PC-3 (cell line): ENCODE measurements at regions not wholly inside any gene's neighbourhood (a gene's known extent, or its start where the extent isn't known, plus 50 kb on each side); places are given as distances from the start of the nearest gene placed in this dataset.

ENCODE experiments used
- CTCF ChIP-seq: fragments of 300-600 bp; sonication (generic); conservative IDR thresholded peaks from 2 replicates; pipeline ENCODE4 v1.5.1; 2017; ENCODE audit warnings: antibody characterized with exemption, low read depth, mild to moderate bottlenecking, low read length
- EZH2 ChIP-seq: fragments of 300-600 bp; sonication (generic); IDR thresholded peaks from one replicate; pipeline ENCODE4 v1.6.1; 2017; ENCODE audit warnings: antibody characterized with exemption, mild to moderate bottlenecking, low read length; ENCODE audit not compliant: unreplicated experiment
- EZH2phosphoT487 ChIP-seq: fragments of 300-600 bp; sonication (generic); IDR thresholded peaks from 2 replicates; pipeline ENCODE4 v1.6.1; 2018; ENCODE audit warnings: mild to moderate bottlenecking, antibody characterized with exemption, low read length, borderline replicate concordance

GRCh38 chr6:140599916-140600315 lies 1225.5 kb upstream of the CITED2 start:
- TF ChIP-seq EZH2phosphoT487 = no peak
- TF ChIP-seq CTCF = no peak
- TF ChIP-seq EZH2 = no peak
